Epithelial cell of esophagus (primary cell): ENCODE measurements at regions not wholly inside any gene's neighbourhood (a gene's known extent, or its start where the extent isn't known, plus 50 kb on each side); places are given as distances from the start of the nearest gene placed in this dataset.

Experiments
- DNase-seq: peaks from one replicate; pipeline ENCODE4 v3.0.0; 2010; ENCODE audit warnings: low read depth
- H3K4me3 ChIP-seq: 2 replicates; pipeline ENCODE4 v1.5.1; 2011; ENCODE audit warnings: mild to moderate bottlenecking, low read length, control low read depth
- TF ChIP-seq, protein P1 (sequence below): IDR thresholded peaks from 2 replicates; pipeline ENCODE4 v1.5.1; 2011; ENCODE audit warnings: low read depth, mild to moderate bottlenecking, low read length, control low read depth, inconsistent platforms; ENCODE audit not compliant: insufficient read depth; ENCODE audit errors: missing control alignments

DNA sequence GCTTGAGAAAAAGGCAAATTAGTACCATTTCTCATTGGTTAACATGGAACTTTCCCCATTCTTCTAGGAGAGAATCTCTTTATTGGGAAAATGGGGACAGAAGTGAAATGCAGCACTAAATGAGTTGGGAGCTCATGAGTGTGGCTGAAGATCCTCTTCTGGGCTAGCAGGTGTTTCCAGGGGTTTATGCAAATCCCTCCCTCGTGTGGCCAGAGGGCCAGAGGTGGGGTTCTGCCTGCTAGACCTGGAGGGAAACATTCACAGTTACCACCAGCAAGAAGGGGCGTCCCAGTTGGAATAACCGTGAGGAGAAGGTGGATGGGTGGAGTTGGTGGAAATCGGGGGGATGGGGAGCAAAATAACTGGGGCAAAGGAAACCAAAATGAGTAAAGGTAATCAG, 235.9 kb downstream of the KLF6 start:
- no peak overlapping the region for H3K4me3 ChIP-seq
- no peak for DNase-seq
- TF ChIP-seq, protein P1, sequence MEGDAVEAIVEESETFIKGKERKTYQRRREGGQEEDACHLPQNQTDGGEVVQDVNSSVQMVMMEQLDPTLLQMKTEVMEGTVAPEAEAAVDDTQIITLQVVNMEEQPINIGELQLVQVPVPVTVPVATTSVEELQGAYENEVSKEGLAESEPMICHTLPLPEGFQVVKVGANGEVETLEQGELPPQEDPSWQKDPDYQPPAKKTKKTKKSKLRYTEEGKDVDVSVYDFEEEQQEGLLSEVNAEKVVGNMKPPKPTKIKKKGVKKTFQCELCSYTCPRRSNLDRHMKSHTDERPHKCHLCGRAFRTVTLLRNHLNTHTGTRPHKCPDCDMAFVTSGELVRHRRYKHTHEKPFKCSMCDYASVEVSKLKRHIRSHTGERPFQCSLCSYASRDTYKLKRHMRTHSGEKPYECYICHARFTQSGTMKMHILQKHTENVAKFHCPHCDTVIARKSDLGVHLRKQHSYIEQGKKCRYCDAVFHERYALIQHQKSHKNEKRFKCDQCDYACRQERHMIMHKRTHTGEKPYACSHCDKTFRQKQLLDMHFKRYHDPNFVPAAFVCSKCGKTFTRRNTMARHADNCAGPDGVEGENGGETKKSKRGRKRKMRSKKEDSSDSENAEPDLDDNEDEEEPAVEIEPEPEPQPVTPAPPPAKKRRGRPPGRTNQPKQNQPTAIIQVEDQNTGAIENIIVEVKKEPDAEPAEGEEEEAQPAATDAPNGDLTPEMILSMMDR, result no peak

DNA sequence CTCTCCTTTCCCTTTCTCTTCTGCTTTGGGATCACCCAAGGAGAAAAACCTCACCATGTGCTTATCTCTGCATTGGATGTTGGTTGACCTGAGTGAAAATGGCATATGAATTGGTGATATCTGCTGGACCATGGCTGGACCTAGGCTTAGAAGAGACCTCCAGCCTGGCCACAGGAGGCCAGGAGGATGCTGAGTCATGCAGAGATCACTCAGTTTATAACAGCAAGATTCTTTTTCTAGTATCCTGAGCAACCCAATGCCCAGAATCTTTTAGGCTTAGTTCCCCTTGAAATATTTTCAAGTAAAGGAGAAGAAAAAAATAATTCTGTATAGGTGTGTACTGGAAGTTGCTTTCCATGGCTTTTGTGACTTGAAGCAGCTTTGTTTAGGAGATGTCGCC, 236.3 kb downstream of the KLF6 start:
- no peak for DNase-seq
- no peak overlapping the region for H3K4me3 ChIP-seq
- TF ChIP-seq, protein P1, result no peak

DNA sequence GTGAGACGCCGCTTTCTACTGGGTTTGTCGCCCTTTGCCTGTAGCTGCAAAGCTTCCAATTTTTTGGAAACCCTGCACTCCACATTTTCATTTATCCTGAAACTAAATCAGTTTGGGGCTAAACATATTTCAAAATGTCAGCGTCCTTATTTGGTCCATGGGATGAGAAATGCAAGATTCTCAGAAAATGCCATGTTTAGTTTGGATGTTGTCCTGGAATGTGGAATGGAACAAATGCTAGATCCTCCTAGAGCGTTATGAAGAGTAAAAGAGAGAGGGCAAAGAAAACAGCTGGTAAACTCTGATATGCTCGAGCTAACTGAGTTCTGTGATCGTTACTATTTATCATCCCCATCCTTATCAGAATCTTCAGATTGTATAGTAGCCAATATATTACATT, 236.9 kb downstream of the KLF6 start:
- H3K4me3 ChIP-seq, result no peak overlapping the region
- TF ChIP-seq, protein P1, result no peak
- no peak for DNase-seq

DNA sequence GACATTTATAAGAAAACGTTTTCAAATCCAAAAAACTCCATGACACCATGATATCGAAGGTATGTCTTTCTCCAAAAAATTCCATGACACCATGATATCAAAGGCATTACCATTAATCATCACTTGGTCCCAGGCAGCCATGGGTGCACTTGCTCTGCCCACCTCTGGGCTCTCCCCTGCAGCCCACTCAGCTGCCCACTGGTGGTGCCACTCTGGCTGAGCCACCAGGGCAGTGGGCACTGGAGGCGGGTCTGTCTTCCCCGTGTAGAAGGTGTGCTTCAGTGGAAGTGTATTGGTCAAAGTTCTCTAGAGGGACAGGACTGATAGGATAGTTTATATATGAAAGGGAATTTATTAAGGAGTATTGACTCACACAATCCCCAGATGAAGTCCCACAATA, 240.4 kb downstream of the KLF6 start:
- H3K4me3 ChIP-seq, result no peak overlapping the region
- DNase-seq, result no peak
- TF ChIP-seq, protein P1, result no peak

DNA sequence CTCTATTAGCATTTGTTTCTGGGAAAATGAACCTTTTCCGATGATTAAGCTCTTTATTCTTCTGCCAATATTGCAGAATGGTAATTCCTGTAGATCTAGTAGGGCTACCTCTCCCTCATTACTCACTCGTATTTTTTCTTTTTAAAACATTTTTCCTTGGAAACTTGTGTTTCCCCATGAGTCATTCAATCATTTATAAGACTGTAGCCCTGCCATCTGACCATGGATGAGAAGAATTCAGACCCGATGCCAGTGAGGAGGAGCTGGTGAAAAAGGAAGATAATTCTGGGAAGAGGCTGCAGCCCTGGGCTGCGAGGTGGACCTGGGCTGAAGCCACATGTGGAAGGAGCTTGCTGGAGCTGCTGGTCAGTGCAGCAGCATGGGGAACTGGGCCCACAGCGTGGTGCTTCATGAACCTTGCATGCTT, 242.8 kb downstream of the KLF6 start:
- peak; percentile 86 for DNase-seq
- TF ChIP-seq, protein P1, result no peak
- no peak overlapping the region for H3K4me3 ChIP-seq

DNA sequence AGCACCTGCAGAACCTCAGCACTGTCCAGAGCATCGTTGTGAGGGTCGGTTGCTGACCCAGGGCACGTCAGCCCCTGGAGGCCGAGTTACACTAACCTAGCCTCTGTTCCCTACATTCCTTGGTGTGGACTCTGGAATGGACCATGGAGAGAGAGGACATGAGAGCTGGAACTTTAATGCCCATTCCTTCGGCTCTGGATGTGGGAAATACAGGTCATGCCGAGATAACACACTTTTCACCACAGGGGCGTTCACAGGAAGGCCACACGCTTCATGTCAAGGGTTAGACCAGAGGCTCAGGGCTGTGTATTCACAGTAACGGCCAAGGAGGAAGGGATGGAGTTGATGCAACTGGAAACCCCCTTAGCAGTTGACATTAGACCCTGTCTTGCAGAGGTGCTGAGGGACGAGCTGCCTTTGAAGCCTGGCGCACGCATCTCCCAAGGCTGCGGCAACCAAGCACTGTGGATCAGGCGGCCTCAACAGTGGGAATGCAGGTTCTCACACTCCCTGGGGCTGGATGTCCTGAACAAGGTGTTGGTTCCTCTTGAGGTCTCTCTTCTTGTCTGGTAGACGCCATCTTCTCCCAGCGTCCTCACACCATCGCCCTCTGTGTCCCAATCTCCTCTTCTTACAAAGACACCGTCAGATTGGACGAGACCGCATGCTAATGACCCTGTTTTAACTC, 245.2 kb downstream of the KLF6 start:
- no peak overlapping the region for H3K4me3 ChIP-seq
- no peak for DNase-seq
- TF ChIP-seq, protein P1, result no peak

DNA sequence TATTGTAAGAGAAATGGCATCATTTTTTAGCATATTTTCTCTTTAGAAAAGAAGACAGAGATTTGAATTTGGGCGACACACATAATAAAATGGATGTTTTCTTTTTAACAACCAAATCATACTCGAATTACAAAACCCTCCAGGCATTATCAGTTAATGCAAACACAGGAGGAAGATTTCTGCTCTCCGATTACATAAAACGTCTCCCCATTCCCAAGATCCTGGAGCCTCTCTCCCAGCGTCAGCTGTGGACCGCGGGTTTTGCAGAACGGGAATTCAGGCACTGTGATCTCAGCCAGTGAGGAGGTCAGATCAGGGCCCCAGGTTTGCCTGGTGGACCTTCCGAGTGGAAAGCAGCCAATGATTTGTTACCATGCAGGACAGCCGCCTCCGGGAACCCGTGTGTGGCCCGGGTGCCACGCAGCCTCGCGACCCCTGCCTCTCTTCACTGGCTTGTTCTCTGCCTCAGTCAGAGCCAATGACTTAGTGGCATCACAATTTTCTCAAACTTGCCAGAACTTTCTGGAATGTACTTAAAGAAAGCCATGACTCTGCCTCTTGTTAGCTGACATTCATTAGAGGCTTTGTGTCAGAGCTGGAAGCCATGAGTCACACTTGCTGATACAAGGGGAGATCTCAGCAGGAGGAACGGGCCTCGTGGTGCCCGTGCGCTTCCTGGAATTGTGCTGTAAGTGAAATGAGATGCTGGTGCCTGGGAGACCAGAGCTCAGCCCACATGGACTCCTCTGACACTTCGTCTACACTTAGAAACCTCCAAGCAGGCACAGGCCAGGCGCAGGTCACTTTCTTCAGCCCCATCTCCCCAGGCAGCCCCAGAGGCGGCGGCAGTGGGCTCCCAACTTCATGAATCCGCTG, 246.1 kb downstream of the KLF6 start:
- DNase-seq, result peak; percentile 93
- no peak overlapping the region for H3K4me3 ChIP-seq
- TF ChIP-seq, protein P1, result no peak
